Rectal smooth muscle tissue (tissue), 1 donor: ENCODE measurements at regions not wholly inside any gene's neighbourhood (a gene's known extent, or its start where the extent isn't known, plus 50 kb on each side); places are given as distances from the start of the nearest gene placed in this dataset.

Experiments
- H3K27ac ChIP-seq: one replicate; pipeline ENCODE4 v1.7.0; 2013; ENCODE audit warnings: low read depth, low read length, inconsistent platforms
- H3K27me3 ChIP-seq: one replicate; pipeline ENCODE4 v1.7.0; 2013; ENCODE audit warnings: low read length; ENCODE audit not compliant: control insufficient read depth, insufficient read depth
- H3K36me3 ChIP-seq: one replicate; pipeline ENCODE4 v1.7.0; 2013; ENCODE audit warnings: low read length; ENCODE audit not compliant: control insufficient read depth, insufficient read depth
- H3K4me1 ChIP-seq: one replicate; pipeline ENCODE4 v1.7.0; 2013; ENCODE audit warnings: low read length; ENCODE audit not compliant: control insufficient read depth, insufficient read depth
- H3K4me3 ChIP-seq: one replicate; pipeline ENCODE4 v1.7.0; 2013; ENCODE audit warnings: low read length
- H3K9ac ChIP-seq: one replicate; pipeline ENCODE4 v1.7.0; 2013; ENCODE audit warnings: low read length

DNA sequence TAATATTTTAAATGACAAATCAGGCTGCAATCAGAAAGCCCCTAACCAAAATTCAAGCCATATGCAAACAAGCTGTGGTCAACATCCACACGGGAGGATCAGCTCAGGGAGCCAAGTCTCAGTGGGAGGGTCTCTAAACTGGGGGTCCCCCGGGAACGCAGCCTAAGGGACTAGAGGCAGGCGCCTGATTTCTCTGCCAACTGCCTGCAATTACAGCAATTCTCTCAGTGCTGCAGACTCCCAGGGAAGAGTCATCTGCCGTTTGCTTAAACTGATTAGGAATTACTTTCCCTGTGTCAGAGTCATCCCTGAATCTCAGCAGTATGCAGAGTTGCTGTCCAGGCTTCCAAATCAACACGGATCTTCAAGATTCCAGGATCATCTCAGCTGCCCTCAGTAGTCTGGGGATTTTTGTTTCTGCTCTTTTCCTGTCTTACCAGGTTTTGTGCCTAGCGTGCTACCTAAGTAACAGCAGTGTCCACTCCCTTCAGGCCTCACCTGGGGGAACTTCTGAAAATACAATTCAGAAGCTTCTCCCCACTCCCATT, 247.8 kb downstream of the RRAGC start:
- H3K9ac ChIP-seq: no peak overlapping the region
- no peak overlapping the region for H3K4me3 ChIP-seq
- no peaks in the 10 kb centered on the region for H3K27me3 ChIP-seq
- H3K27ac ChIP-seq: no peak overlapping the region
- no peaks in the 10 kb centered on the region for H3K36me3 ChIP-seq
- no peaks in the 10 kb centered on the region for H3K4me1 ChIP-seq

DNA sequence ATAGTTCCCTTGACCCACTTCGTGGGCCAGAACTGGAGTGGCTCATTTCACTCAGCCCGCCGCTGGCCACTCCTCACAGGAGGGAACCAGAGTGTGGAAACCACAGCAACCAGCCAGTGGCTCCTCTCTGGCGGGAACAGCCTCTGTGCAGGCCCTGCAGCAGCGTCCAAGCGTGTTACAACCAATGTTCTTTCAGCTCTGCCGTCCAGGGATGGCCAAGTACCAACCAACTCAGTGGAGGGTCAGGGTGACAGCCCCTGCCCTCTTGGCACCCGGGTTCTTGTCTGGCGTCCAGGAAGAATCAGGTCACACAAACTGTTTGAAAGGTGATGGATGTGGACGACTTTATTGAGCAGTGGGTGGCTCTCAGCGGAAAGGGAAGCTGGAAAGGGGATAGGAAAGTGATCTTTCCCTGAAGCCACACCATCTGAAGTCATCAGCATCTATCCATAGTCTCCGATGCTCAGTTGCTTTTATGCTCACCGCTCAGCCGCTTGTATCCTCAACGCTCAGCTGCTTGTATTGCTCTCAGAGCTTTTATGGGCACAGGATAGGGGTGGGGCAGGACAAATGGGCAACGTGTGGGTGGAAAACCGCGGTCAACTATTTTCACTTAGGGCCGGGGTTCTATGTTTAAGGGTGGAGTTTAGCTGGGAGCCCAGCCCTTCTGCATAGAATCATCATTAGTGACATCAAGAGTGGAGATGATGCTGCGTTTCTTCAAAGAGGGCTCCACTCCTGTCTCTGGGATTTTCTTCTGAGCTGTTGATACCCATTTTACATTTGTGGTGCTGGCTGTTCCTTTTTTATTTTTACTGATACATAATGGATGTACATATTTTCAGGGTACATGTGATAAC, 250.2 kb downstream of the RRAGC start:
- no peaks in the 10 kb centered on the region for H3K36me3 ChIP-seq
- H3K9ac ChIP-seq: no peak overlapping the region
- H3K27ac ChIP-seq: no peak overlapping the region
- H3K27me3 ChIP-seq: no peaks in the 10 kb centered on the region
- H3K4me1 ChIP-seq: no peaks in the 10 kb centered on the region
- H3K4me3 ChIP-seq: no peak overlapping the region

DNA sequence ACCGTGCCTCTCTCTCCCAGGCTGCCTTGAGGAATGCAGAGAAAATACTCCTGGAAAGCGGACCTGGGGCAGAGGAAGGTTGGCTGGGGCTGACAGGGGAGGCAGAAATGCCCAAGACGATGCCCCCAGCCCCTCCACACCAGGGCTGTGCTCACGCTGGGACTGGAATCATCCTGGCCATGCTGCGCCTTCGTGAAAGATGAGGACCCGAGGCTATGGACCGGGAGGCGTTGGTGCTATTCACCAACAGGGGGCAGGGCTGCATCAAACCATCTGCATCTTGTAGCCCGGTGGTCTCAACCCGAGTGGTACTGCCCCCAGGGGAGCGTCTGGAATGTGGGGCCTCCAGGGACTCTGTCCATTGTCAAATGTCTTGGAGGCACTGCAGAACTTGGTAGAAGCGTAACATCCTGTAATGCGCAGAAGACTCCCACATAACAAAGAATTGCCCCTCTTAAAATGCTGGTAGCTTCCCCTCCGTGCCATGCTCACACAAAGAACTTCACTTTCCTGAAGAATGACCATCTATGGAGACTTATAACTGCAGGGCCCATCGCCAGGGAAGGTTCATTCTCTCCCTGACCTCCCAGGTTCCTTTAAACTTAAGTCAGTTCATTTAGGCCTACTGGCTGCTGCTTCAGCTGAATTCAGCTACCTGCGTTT, 251.2 kb downstream of the RRAGC start:
- H3K4me3 ChIP-seq: no peak overlapping the region
- no peaks in the 10 kb centered on the region for H3K36me3 ChIP-seq
- no peaks in the 10 kb centered on the region for H3K27me3 ChIP-seq
- H3K27ac ChIP-seq: no peak overlapping the region
- no peak overlapping the region for H3K9ac ChIP-seq
- no peaks in the 10 kb centered on the region for H3K4me1 ChIP-seq

DNA sequence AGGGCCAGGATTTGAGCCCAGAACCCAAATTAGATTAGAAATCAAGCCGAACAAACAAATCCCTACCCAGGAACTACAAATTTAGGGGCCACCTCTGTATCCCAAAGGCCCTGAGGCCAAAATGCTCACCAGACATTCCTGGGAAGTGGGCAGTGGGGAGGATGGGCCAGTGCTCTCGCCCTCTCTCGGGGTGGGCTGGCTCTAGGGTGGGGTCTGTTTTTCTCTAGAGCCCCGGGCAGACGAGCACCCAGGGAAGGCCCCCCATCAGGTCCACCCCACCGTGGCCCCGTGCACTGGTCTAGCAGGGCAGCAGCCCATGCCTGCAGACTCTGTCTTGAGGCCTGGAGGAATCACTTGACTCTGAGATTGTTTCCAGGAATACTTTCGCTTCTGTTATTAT, 252.0 kb downstream of the RRAGC start:
- H3K27ac ChIP-seq: no peak overlapping the region
- no peak overlapping the region for H3K9ac ChIP-seq
- H3K36me3 ChIP-seq: no peaks in the 10 kb centered on the region
- H3K4me1 ChIP-seq: no peaks in the 10 kb centered on the region
- H3K27me3 ChIP-seq: no peaks in the 10 kb centered on the region
- no peak overlapping the region for H3K4me3 ChIP-seq

DNA sequence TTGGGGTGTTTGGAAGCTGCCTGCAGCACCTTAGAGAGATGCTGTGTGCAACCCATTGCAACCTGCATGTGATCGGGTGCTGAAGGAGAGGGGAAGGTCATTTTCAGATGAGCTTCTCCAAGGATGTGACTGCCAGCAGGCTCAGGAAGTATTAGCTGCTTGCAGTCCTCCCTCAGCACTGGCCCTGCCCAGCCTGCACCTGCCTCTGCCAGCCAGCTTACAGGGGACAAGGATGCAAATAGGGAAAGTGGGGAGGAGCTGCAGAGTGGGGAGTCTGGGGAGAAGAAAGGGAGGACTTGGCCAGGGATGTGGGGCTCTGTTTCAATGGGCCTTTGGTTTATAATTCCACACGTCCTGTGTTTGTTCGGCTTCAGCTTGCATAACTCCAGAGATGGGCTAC, 254.5 kb downstream of the RRAGC start:
- Histone ChIP-seq H3K9ac (no peak overlapping the region), H3K4me3 (no peak overlapping the region), H3K27ac (no peak overlapping the region), H3K36me3 (no peaks in the 10 kb centered on the region), H3K27me3 (no peaks in the 10 kb centered on the region), H3K4me1 (no peaks in the 10 kb centered on the region)

DNA sequence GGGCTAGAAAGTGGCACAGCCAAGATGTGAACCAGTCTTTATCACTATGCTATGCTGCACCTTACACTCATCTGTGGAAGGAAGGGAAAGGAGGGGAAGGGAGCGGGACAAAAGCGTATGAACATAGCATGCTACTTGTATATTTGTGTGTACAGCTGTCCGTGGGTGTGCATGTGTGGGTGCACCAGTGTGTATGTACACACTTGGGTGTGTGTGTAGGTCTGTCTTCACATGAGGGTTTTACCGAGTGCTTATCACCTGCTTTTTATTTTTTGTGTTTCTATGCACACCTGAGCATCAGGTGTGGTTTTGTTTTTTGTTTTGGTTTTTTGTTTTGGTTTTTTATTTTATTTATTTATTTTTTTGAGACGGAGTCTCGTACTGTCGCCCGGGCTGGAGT, 255.7 kb downstream of the RRAGC start:
- no peaks in the 10 kb centered on the region for H3K4me1 ChIP-seq
- no peaks in the 10 kb centered on the region for H3K27me3 ChIP-seq
- H3K27ac ChIP-seq: no peak overlapping the region
- H3K4me3 ChIP-seq: no peak overlapping the region
- no peak overlapping the region for H3K9ac ChIP-seq
- H3K36me3 ChIP-seq: no peaks in the 10 kb centered on the region

DNA sequence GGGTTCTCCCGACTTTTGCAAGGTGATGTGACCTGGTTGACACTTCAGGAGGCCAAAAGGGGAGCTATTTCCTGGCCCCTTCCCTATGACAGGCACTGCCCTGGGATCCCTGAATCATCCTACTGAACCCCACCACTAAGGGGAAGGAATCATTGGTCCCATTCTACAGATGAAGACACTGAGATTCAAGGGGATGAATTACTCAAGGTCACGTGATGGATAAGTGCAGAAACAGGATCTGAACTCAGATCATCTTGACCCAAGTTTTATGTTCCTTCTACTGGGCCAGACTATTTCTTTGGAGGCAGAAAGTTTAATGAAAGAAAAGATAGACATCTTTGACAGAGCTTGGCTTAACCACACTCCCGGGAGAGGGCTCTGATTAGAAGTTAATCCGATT, 258.7 kb downstream of the RRAGC start:
- no peak overlapping the region for H3K4me3 ChIP-seq
- no peaks in the 10 kb centered on the region for H3K4me1 ChIP-seq
- H3K27ac ChIP-seq: no peak overlapping the region
- H3K27me3 ChIP-seq: no peaks in the 10 kb centered on the region
- no peak overlapping the region for H3K9ac ChIP-seq
- H3K36me3 ChIP-seq: no peaks in the 10 kb centered on the region

DNA sequence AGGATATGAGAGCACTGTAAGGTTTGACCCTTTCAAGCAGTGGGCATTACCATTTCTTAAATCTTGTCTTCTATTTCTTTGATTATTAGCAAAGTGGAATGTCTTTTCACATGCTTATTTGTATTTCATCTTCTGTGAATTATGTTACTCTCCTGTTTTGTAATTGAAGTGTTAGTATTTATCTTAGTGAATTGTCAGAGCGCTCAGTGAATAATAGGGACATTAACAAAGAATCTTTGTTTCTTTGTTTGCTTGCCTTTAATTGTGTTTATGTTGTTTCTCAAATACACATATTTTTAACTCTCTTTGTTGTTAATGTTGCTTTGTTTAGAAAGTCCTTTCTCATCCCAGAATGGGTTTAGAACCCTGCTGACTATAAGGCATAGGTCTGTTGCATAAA, 259.3 kb downstream of the RRAGC start:
- Histone ChIP-seq H3K27me3 (no peaks in the 10 kb centered on the region), H3K9ac (no peak overlapping the region), H3K36me3 (no peaks in the 10 kb centered on the region), H3K27ac (no peak overlapping the region), H3K4me3 (no peak overlapping the region), H3K4me1 (no peaks in the 10 kb centered on the region)

DNA sequence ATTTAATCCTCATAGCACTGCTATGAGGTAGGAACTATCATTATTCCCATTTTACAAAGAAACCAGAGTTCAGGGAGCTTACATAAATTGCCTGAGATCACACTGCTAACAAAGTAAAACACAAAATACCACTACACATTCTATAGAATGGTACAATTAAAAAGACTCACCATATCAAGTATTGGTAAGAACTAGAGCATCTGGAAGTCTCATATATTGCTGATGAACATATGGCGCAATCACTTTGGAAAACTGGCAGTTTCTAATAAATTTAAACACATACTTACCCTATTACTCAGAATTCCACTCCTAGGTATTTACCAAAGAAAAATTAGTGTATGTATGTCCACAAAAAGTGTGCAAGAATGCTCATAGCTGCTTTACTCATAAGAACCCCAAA, 261.5 kb downstream of the RRAGC start:
- Histone ChIP-seq H3K9ac (no peak overlapping the region), H3K36me3 (no peaks in the 10 kb centered on the region), H3K27me3 (no peaks in the 10 kb centered on the region), H3K4me3 (no peak overlapping the region), H3K4me1 (no peaks in the 10 kb centered on the region), H3K27ac (no peak overlapping the region)

DNA sequence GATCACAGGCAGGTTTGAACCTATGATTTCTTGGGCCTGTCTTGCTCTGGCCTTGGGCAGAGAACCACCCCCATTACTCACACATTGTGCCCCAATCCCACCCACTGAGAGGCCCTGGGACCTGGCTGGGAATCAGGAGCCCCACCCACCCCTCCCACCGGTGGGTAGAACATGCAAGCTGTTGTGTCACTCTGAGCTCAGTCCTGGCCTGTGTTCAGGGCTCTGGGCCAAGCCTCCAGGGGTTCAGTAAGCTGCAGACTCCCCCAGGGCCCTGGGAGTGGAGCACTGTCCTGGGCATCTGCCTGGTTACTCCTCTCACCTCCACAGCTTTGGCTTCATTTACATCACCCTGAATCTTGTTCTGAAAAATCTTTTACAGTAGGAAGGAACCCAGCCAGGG, 270.5 kb downstream of the RRAGC start:
- no peaks in the 10 kb centered on the region for H3K27me3 ChIP-seq
- no peak overlapping the region for H3K9ac ChIP-seq
- no peak overlapping the region for H3K27ac ChIP-seq

DNA sequence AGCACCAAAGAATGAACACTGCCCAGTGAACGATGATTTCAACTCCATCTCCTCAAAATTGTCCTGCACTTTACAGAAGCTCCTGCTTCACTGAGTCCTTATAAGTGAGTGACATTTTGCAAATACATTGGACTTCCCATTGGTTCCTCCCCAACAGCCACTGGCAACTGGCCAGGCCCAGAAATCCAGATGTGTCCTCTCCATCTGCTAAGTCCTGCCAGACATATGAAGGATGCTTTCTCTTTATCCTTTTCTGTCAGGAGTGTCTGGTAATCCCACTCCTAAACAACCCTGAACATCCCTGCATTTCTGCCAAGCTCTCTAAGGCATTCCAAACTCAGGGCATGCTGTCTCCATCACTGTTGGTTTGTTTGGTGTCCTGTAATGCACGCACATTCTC, 271.8 kb downstream of the RRAGC start:
- H3K27me3 ChIP-seq: no peaks in the 10 kb centered on the region

More for the DNA sequence above, 270.5 kb downstream of the RRAGC start:
- no peak overlapping the region for H3K4me3 ChIP-seq
- no peaks in the 10 kb centered on the region for H3K36me3 ChIP-seq
- H3K4me1 ChIP-seq: no peaks in the 10 kb centered on the region

DNA sequence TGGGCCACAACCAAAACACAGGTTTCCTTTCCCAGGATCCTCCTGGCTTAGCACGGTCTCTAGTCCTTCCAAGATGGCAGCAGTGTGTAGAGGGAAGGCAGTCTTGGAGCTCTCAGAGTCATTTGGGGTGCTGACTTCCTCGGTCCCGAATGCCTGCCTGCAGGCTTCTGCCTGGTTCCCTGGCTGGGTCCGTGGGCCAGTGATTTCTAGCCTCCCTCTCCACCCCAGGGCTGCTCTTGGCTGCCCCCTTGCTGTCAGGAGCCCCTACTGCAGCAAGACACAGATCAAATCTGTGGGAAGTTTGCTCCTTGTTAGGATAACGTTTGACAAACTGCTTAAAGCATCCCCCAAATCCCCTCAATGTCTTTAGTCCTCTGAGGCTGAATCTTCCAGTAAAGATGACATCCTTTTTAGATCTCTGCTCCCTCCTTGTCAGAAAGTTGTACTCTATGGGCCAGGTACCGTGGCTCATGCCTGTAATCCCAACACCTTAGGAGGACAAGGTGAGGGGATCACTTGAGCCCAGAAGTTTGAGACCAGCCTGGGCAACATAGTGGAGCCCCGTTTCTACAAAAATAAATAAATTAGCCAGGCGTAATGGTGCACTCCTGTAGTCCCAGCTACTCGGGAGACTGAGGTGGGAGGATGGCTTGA, 272.5 kb downstream of the RRAGC start:
- Histone ChIP-seq H3K4me1 (no peaks in the 10 kb centered on the region), H3K4me3 (no peak overlapping the region), H3K27me3 (no peaks in the 10 kb centered on the region), H3K9ac (no peak overlapping the region), H3K36me3 (no peaks in the 10 kb centered on the region), H3K27ac (no peak overlapping the region)

More for the DNA sequence above, 271.8 kb downstream of the RRAGC start:
- Histone ChIP-seq H3K4me1 (no peaks in the 10 kb centered on the region), H3K9ac (no peak overlapping the region), H3K27ac (no peak overlapping the region), H3K36me3 (no peaks in the 10 kb centered on the region), H3K4me3 (no peak overlapping the region)
